CD4-positive, alpha-beta T cell treated with Interleukin-12 subunit alpha and Interleukin-12 subunit beta, for 1 hour (primary cell): ENCODE measurements at regions not wholly inside any gene's neighbourhood (a gene's known extent, or its start where the extent isn't known, plus 50 kb on each side); places are given as distances from the start of the nearest gene placed in this dataset.

Experiments
- DNase-seq: peaks from one replicate; pipeline ENCODE4 v3.0.0-alpha.2; 2020

DNA sequence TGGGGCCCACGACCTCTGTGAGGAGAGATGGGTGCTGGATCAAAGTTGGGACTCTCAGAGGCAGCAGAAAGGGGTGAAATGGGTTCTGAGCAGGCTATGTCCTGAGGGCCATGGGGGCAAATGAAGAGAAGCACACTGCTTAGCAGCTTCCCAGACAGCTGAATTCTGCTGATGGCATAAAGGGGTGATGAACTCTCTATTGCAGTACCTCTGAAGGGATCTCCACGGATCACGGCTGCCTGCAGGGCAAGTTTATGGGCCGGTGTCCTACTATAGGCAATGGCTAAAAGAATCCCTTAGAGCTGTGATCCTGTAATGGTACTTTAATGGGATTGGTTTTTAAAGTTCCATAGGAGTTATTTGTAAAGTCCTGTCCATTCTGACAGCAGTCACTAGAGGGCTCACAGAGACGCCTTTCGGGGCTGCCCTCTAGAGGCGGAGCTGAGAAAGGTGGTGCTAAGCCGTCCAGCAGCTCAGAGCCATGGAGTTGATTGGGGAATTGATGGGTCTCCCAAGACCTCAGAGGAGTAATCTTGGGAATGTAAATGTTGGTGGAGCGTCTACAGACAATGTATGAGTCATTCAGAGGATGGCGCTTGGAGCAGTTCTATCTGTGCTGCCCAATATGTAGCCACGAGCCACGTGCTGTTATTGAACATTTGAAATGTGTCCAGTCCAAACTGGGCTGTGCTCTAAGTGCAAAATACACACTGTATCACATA, 287.3 kb downstream of the COG6 start:
- DNase-seq, result peak; percentile 73

DNA sequence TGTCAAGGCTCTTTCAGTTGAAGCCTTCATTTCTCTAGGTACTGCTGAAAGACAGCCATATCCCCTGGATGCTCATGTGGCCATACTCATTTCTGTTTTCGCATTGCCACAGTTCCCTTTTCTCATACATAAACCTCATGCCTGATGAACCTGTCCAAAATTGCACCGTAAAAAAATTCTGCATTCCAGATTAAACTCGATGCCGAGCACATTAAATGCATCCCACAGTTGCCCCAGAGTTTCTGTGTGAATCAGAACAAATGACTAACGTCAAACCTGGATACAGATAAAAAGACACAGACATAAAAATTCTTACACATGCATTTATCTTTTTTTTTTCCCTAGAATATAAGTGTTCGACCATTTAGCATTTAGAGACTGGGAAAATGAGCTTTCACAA, 288.2 kb downstream of the COG6 start:
- DNase-seq, result no peak

DNA sequence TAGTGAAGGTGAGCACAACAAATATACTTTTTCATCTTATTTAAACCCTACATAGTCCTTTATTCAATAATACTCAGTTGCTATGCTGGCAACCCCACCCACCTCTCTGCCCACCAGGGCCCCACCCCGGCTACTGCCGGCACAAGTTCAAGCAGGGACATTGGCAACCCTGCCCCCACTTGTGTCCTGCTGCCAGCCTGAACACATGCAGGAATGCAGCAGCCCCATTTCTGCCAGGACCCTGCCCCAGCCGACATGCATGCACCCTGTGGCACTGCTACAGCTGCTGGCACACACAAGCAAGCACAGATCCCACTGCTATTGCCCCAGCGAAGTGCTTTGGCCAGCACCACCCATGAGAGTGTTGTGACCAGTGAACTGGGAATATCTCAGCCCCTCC, 289.8 kb downstream of the COG6 start:
- no peak for DNase-seq

DNA sequence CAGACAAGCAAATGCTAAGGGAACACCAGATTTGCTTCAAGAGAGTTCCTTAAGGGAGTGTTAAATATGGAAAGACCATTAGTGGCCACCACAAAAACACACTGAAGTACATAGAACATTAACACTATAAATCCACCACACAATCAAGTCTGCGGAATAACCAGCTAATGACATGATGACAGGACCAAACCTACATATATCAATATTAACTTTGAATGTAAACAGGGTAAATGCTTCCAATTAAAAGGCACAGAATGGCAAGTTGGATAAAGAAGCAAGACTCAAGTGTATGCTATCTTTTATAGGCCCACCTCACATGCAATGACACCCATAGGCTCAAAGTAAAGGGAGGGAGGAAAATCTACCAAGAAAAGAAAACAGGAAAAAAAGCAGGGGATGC, 291.3 kb downstream of the COG6 start:
- DNase-seq, result no peak

DNA sequence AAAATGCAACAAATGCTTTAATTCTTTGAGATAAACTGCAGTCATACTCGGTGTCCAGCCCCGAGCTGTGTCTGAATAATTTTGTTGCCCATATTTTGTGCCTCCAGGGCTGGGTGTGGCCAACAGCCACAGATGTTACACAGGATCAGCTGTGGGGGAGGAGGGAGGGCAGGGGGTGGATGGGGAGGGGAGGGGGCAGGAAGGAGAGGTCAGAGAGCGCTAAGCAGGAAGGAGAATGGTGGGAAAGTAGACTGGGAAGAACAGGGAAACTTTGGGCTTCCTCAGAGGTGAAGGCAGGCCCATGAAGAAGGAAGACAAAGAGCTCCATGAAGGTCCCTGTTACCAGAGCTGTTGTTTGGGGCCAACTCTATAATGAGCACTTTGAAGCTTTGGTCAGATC, 295.8 kb downstream of the COG6 start:
- no peak for DNase-seq

DNA sequence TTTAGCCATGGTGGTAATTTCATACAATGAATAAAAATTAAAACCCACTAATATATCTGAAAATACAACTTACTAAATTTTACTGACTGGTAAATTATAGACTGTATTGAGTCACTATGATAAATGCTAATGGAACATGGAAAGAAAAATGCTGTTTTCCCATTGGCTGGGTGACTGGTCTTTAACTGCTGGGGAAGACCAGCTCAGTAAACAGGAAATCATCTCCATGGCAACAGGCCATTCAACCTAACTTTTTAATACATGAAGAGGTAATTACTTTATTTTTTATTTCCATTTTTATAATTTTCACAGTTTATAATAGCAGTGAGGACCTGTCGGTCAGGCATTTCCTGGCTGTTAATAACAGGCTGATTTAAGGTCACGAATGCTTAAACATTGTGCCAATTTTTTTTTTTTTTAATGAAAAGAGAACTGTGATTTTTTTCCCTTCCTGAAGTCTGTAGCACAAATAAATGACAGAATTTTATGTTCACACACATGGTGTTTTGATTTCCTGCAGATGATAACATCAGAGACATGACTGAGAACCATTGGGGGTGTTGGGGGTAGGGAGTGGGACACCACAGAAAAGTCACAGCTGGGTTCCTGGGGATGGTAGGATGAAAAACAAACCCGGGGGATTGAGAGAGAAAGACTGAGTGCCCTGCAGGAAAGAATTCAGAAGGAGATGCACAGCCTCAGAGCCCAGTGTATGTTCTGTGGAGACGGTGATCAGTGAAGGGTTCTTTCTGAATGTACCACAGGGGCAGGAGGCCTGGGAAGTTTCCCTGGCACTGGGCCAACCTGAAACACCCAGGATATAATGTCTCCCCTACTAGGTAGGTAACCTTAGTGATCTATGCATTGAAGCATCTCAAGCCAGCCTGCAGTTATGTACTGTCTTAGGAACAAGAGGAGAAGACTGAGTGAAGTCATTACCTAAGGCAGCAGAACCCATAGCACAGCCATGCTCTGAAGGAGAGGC, 297.1 kb downstream of the COG6 start:
- peak; percentile 53 for DNase-seq

DNA sequence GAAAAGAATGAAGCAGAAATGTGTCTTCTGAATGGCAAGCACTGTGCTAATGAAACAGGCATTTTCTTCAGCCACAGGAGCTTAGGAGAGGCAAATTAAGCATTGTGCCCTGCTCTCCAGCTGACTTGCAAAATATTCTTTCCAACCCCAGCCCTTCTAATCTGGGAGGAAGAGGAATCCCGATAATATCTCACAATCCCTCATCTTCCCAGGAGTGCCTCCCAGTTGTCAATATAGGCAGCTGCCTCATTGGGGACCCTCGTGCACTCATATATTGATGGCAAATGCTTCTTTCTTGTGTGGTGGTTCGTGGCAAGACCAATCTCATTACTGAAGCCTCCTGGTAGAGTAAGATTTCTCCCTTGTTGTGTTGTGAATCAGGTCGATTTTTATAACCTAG, 299.0 kb downstream of the COG6 start:
- DNase-seq, result no peak

DNA sequence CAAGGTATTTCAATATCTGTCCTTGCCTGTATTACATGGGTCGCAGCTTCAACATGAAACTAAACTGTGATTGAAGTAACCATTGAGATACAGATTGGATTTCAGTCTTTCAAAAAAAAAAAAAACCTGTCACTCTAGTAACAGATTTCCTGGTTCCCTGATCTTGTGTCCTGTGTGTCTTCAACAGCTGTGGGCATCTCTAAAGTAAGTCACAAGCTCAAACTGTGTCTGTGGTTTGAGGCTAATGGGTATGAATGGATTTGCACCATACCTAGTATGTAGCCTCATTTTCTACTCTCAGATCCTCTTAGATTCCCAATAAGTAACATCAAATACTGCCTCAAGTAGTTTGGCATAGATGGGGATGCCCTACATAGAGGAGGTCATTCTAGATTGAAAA, 300.1 kb downstream of the COG6 start:
- no peak for DNase-seq

DNA sequence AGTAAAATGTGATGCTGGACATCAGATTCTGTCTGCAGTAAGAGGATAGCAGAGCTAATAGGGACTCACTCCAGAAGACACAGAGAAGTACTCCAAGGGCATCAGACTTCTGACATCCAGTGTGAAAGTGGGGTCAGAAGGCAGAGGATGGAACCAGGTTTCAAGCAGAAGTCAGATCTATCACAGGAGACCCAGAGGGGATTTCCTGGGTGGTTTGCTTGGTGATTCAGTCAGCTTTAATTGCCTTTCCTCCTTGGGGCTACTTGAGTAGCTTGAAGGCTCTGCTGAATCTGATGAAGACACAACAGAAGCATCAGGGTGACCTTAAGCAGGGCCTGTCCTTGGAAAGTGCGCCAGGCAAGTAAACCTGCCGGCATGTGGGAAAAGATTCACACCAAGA, 300.6 kb downstream of the COG6 start:
- peak; percentile 41 for DNase-seq

DNA sequence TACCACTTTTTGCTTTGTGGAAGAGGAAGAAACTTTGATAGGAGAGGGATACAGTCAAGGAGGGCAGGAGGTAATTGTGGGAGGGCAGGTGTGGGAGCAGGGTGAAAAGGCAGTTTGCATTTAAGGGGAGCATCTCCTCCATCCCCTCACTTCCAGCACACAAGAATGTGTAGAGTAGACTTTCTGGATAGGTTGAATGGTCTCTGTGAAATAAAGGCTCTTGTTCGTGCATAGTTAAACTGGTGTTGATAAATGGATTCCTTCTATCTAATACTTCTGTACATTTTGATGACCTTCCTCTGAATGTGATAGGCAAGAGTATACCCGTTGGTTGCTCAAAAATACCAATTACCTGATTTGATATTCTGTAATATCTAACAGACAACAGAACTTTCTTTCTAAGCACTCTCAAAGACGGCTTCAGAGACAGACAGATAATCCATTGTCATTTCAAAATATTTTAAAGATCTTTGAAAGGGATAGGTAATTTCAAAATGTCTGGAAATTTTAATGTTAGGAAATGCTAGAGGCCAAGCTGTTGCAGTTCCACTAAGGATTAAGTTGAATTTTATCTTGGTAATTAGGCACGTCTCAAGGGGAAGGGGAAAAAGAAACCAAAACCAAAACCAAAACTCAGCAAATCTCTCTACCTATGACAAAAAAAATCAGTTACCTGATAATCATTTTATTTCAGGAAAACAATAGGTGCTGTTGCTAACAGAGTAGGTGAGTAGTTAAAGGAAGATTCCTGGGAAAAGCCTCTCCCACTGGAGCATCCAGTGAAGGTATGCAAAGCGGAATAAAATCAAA, 302.6 kb downstream of the COG6 start:
- peak; percentile 28 for DNase-seq

DNA sequence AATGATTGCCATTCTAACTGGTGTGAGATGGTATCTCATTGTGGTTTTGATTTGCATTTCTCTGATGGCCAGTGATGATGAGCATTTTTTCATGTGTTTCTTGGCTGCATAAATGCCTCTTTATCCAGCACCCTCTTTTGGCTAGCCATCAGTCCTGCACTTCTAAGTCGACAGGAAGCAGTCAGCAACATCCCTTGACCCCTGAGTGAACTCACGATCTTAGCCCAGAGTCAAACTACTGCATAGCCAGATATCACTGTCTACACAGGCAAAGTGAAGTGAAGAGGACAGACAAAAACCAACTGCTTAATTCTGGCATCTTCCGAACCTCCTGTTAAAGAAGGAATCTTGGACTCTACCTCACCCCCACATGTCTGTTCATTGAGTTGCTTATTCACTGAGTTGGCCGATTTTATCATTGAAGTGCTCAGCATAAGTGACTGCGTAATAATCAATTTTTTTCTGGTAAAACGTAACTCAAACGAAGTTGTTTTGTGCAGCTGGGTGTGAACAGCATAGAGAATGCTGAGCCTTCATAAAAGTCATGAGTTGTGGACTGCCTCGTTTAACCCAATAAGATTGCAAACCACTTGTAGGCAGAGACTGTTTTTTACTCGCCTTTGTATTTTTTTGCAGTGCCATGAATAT, 304.2 kb downstream of the COG6 start:
- DNase-seq, result no peak

DNA sequence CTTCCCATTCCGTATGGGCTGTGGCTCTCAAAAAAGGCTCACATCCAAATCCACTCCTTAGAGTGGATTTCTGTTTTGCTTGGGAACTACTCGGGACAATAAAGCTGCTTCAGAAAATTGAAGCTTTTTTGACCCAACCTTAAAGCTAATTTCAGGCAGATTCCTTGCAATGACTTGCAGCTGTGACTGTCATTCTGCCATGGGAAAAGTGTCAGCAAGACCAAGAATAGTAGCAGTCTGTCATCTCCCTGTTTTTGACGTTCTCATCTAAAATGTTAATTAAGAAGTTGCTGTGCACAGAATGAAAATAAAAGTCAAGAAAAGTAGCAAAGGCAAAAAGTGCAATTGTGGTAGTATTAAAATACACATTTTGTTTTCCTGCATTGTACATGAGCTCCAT, 304.7 kb downstream of the COG6 start:
- no peak for DNase-seq

DNA sequence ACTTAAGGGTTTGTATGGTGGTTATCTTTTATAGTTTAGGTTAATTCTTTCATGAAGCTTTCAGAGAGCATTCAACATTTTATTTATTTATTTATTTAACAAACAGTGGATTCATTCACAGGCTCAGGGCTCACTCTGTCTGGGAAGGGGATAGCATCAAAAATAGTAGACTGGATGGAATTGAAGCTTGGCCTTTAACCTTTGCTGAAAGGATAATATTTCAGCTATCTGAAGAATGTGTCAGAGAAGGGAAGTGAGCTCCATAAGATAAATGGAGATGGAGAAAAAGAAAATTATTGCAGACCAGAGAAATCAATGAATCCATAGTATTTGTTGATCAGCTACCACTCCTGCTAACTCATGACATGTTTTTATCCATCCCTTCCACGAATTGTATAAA, 305.6 kb downstream of the COG6 start:
- DNase-seq, result no peak

DNA sequence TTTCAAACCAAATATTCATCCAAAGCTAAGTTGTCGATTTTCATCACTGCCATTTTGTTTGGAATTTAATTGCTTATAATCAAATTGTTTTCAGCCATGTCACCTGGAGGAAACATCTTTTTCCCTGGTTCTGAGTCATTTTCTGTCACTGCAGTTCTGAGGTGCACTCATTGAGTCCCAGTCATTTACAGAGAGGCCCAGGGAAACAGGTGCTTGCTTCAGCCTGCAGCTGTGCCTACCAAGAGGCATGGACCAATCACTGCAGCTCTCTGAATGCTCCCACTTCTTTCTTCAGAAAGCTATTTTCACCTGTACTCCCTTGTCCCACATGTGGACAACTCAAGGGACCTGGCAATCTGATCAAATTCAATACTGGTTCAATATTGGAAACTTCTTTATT, 308.1 kb downstream of the COG6 start:
- no peak for DNase-seq

DNA sequence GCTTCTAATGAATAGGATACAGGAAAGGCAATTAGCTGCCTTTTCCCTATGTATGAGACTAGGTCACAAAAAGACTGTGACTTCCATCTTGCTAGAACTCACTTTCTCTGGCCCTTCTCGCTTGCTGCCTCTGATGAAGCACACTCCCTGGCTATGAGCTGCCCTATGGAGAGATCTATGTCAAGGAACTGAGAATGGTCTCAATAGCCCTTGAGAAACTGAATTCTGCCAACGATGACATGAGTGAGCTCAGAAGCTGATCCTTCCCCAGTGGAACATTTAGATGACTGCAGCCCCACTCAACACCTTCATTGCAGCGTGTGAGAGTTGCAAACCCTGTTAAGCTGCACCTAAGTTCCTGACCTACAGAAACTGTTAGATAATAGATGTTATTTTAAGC, 309.8 kb downstream of the COG6 start:
- no peak for DNase-seq

DNA sequence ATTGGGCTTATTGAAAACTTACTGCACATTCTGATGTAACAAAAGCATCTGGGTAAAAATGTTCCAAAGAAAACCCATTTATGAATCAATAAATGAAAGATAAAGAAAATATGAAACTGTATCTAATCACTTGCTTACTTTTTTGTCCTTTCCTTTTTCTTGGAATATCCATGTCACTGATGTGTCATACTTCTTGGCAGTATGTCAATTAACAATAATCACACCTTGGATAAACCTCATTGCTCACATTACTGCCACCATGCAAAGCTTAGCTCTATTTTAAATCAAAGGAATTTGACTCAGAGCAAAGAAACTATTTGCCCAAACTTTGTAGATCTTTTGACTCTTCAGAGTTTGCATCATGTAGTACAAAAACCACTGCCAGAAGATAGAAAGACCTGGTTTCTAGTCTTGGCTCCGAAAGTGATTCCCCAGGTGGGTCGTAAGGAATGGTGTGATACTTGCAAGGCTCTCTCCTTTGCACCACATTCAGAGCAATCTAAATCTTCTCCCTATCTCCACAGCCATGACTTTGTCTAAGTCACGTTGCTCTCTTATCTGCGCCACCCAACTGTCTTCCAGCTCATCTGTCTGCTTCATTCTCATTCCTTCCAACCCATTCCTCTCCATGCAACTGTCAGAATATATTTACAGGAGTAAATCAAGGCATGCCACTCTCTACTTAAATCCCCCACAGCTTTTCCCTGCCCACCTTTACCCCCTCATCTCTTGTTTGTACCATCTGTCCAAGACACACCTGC, 311.9 kb downstream of the COG6 start:
- DNase-seq, result no peak

DNA sequence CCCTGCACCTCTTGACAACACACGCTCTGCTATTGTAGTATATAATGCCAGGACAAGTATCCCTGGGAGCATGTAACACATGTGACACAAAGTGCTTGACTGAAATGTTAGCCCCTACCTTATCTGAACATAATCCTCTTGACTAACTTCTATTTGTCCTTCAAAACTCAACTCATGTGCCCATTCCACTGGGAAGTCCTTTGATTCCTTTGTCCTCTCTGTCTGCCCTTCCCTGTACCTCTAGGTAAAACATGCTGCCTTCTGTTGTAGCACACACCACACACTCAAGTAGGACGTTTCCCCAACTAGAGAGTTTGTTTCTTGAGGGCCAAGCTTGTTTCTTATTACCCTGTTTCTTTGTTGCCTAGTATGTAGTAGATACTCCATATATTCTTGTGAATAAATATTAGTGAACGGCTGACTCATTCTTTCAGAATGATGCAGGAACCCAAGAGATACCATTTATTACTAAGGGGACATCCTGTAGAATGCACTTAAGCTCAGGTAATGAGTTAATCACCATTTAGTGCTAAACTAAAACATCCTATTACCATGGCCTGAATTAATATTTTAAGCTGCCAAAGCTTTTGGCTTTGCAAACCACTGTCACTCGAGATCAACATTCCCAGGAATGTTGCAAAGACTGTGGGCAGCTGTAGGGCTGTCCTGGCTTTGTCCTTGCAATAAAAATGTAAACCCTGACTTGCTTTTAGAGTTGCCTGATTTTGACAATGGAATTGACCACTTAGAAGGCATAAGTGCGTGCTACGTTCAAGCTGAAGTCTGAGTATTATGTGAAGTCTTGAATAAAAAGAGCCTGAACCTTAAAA, 313.4 kb downstream of the COG6 start:
- no peak for DNase-seq

DNA sequence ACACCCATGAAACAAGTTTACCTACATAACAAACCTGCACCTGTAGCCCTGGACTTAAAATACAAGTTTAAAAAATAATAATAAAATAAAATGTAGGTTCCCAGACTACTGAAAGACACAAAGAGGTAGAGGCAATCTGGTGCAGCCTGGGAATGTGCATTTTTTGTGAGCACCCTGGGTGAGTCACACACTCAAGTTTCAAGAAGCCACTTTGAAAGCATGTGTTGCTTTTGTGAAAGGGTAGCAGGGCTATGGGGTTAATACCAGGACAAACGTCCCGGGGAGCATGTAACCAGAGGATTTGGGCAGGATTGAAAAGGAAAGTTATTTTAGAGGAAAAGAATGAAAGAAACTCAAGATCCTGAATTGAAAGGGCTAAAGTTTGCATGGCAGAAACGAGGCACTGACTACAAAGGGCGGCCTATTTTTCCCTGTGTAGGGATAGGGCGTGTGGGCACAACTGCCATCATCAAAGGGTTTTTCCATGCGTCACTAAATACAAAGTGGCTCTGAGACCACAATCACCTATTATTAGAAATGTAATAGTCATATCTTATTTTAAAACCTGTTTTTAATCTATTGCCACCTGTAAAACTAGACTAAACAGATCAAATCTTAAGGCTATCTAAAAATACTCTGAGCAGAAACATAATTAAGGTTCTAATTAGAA, 314.9 kb downstream of the COG6 start:
- DNase-seq, result no peak

DNA sequence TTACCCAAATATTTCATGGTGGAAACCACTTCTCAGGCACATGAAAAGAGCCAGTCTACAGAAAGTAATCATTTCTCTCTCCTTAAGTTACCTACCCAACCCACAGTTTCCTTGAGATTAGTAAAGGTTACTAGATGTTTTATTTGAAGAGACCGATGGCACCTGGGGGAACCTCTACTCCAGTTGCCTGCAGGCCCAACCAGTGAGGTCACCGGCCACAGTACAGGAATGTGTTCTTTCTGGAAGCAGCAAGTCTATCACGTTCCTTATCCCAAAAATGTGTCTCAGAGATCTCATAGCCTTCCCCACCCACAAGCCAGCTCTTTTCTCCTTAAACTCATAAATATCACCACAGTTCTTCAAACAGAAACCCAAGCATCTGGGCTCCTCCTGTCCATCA, 316.1 kb downstream of the COG6 start:
- no peak for DNase-seq

DNA sequence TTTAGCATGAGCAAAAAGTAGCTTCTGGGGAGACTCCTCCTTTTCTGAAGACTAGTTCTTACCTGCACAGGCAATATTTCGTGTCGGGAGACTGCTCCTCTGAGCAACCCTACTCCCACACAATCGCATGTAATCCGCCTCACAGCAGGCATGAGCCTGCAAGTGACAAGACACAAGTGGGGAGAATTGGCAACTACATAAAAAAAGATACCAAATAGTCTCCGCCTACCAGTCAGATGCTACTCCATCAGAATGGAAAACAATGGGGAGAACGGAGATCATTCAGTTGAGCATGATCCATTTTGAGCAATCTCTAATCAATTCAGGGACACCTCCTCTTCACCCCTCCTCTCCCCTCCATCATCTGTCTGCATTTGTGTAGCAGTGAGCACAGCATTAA, 321.0 kb downstream of the COG6 start:
- no peak for DNase-seq

DNA sequence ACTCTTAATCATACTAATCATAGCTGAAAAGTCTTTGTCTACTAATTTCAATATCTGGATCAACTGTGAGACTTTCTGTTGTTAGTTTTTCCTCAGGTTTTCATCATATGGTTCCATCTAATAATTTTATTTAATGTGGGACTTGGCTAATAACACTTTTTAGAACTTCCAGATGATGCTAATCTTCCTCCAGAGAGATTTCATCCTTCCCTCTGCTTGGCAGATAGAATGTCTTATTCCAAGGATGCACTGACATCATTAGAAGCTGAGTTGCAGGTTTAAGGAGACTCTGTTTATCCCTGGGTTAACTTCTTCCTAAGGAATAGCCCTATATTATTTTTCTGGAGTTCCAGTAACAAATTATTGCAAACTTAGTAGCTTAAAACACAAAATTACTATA, 325.6 kb downstream of the COG6 start:
- no peak for DNase-seq
